T-cell (primary cell): ENCODE measurements at regions not wholly inside any gene's neighbourhood (a gene's known extent, or its start where the extent isn't known, plus 50 kb on each side); places are given as distances from the start of the nearest gene placed in this dataset.
"Not testable (repeated sequence)": the region's sequence is repeated elsewhere in the genome, so short reads cannot be mapped to it uniquely, and the experiment has no call there.

ENCODE experiments used
- ATAC-seq, 4 experiments: fragments of 200-7000 bp in 3 of 4; fragments of 150-1000 bp in 1 of 4; cut with Tn5 transposase; replicated peaks in 1 of 4; 1 replicate in 3 of 4; 2 replicates in 1 of 4; pipeline ENCODE4 v1.10.0; 2021; ENCODE audit warnings: moderate library complexity in 3 of 4, mild to moderate bottlenecking in 2 of 4, moderate number of reproducible peaks in 1 of 4
- CTCF ChIA-PET, 2 donors: fragments of 300-600 bp; sonication (Branson Sonifier 250); formaldehyde crosslinking; loops; one replicate each; lab custom pipeline; 2022; ENCODE audit warnings: antibody characterized with exemption in 2 of 2; lab: Charles Lee
- POLR2A ChIA-PET, 2 donors: fragments of 300-600 bp; sonication (Branson Sonifier 250); formaldehyde crosslinking; loops; one replicate each; lab custom pipeline; 2022; ENCODE audit warnings: antibody characterized with exemption in 2 of 2; lab: Charles Lee
- DNase-seq, 35 experiments: peaks; one replicate each; pipeline versions ENCODE4 v3.0.0 to v3.0.0-alpha.2; 2013 to 2023
- H3K27ac ChIP-seq: one replicate; pipeline ENCODE4 v1.5.1; 2013; ENCODE audit warnings: low read length
- H3K27me3 ChIP-seq, 2 experiments: replicated peaks in 1 of 2; 1 replicate in 1 of 2; 2 replicates in 1 of 2; pipeline versions ENCODE4 v1.6.1 to v1.7.0; 2013; ENCODE audit warnings: low read length in 1 of 2, mixed read lengths in 1 of 2; ENCODE audit not compliant: control insufficient read depth in 2 of 2, insufficient read depth in 2 of 2; ENCODE audit errors: extremely low read depth in 1 of 2
- H3K36me3 ChIP-seq, 2 donors: 1 replicate in 1 of 2; 2 replicates in 1 of 2; pipeline versions ENCODE4 v1.6.1 to v1.7.0; 2013; ENCODE audit warnings: low read length in 1 of 2; ENCODE audit not compliant: control insufficient read depth in 2 of 2, insufficient read depth in 1 of 2; ENCODE audit errors: extremely low read depth in 1 of 2
- H3K4me1 ChIP-seq, 2 experiments: 1 replicate in 1 of 2; 2 replicates in 1 of 2; pipeline versions ENCODE4 v1.6.1 to v1.7.0; 2013; ENCODE audit warnings: low read length in 2 of 2, mixed read lengths in 1 of 2; ENCODE audit not compliant: insufficient read depth in 2 of 2, control insufficient read depth in 1 of 2; ENCODE audit errors: extremely low read depth in 1 of 2
- H3K4me3 ChIP-seq, 2 donors: 1 replicate in 1 of 2; 2 replicates in 1 of 2; pipeline versions ENCODE4 v1.5.1 to v1.7.0; 2013; ENCODE audit warnings: mild to moderate bottlenecking in 2 of 2, low read length in 1 of 2, moderate library complexity in 1 of 2; ENCODE audit not compliant: control insufficient read depth in 1 of 2; ENCODE audit errors: extremely low read depth in 1 of 2
- H3K9me3 ChIP-seq: 2 replicates; pipeline ENCODE4 v1.7.0; 2013
- H3K27ac Mint-ChIP-seq, 2 donors: one replicate each; pipeline ENCODE4 v1.8.0; 2020 to 2021; ENCODE audit warnings: mild to moderate bottlenecking in 2 of 2, mixed read lengths in 2 of 2
- H3K27me3 Mint-ChIP-seq, 2 donors: one replicate each; pipeline ENCODE4 v1.8.0; 2021 to 2022; ENCODE audit warnings: mixed read lengths in 2 of 2
- H3K36me3 Mint-ChIP-seq: one replicate; pipeline ENCODE4 v1.8.0; 2021; ENCODE audit warnings: mixed read lengths
- H3K4me1 Mint-ChIP-seq, 3 donors: one replicate each; pipeline ENCODE4 v1.8.0; 2020 to 2022; ENCODE audit warnings: mixed read lengths in 3 of 3, mild to moderate bottlenecking in 1 of 3
- H3K4me3 Mint-ChIP-seq, 3 donors: one replicate each; pipeline ENCODE4 v1.8.0; 2020 to 2022; ENCODE audit warnings: mild to moderate bottlenecking in 3 of 3, mixed read lengths in 3 of 3, moderate library complexity in 3 of 3
- H3K9me3 Mint-ChIP-seq, 3 donors: one replicate each; pipeline ENCODE4 v1.8.0; 2020 to 2022; ENCODE audit warnings: mixed read lengths in 3 of 3
- WGBS: methylation state at CpG from one replicate; pipeline ENCODE4 v1.1.5; 2013; ENCODE audit warnings: missing lambda C conversion rate; ENCODE audit not compliant: insufficient coverage; 5-methylcytosine and 5-hydroxymethylcytosine counted together

DNA sequence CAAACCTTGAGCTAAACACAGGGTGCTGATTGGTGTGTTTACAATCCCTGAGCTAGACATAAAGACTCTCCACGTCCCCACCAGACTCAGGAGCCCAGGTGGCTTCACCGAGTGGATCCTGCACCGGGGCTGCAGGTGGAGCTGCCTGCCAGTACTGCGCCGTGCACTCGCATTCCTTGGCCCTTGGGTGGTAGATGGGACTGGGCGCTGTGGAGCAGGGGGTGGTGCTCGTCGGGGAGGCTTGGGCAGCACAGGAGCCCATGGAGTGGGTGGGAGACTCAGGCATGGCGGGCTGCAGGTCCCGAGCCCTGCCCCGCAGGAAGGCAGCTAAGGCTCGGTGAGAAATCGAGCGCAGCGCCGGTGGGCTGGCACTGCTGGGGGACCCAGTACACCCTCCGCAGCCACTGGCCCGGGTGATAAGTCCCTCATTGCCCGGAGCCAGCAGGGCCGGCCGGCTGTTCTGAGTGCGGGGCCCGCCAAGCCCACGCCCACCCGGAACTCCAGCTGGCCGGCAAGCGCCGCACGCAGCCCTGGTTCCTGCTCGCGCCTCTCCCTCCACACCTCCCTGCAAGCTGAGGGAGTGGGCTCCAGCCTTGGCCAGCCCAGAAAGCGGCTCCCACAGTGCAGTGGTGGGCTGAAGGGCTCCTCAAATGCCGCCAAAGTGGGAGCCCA, 292.5 kb upstream of the FGF13 start:
- CTCF ChIA-PET, H3K36me3 ChIP-seq, H3K9me3 Mint-ChIP-seq, H3K4me3 ChIP-seq, H3K27ac ChIP-seq, H3K4me3 Mint-ChIP-seq, POLR2A ChIA-PET, H3K36me3 Mint-ChIP-seq, H3K4me1 Mint-ChIP-seq, H3K27me3 ChIP-seq, DNase-seq, H3K27me3 Mint-ChIP-seq, H3K4me1 ChIP-seq, H3K9me3 ChIP-seq, H3K27ac Mint-ChIP-seq, ATAC-seq: not testable (repeated sequence)
- WGBS: no CpG with 5 or more reads among the region's 34 CpGs

DNA sequence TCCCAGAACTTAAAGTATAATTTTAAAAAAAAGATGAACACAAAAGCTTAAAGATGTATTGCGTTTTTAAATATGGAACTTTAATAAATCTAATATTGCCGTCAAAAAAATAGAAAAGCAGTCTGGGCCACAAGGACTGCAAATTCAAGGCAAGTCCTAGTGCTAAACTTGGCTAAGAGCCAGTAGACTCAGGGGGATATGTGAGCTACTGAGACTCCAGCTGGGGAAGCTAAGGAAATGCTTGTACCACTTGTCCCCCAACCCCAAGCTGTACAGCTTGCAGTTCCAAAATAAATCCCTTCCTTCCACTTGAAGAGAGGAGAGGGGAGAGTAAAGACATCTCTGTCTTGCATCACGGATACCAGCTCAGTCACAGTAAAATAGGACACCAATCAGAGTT, 290.8 kb upstream of the FGF13 start:
- Mint-ChIP-seq H3K27me3 (no peaks in the 10 kb centered on the region), H3K4me3 (no peak overlapping the region), H3K27ac (no peak overlapping the region), H3K9me3 (no peaks in the 10 kb centered on the region), H3K36me3 (no peaks in the 10 kb centered on the region), H3K4me1 (no peaks in the 10 kb centered on the region)
- Histone ChIP-seq H3K36me3 (no peaks in the 10 kb centered on the region), H3K27ac (no peak overlapping the region), H3K9me3 (no peaks in the 10 kb centered on the region), H3K4me1 (no peaks in the 10 kb centered on the region), H3K27me3 (no peaks in the 10 kb centered on the region), H3K4me3 (no peak overlapping the region)
- ChIA-PET POLR2A (no interaction called here), CTCF (no interaction called here)
- ATAC-seq (no peak), DNase-seq (no peak)
- no CpG with 5 or more reads among the region's 3 CpGs for WGBS

DNA sequence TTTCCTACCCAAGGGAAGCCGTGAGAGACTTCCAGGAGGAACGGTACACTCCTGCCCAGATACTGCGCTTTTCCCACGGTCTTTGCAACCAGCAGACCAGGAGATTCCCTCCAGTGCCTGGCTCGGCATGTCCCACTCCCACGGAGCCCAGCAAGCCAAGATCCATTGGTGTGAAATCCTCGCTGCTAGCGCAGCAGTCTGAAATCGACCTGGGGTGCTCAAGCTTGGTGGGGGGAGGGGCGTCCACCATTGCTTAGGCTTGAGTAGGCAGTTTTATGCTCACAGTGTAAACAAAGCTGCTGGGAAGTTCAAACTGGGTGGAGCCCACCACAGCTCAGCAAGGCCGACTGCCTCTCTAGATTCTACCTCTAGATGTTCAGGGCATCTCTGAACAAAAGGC, 284.8 kb upstream of the FGF13 start:
- no peak for DNase-seq
- H3K4me3 Mint-ChIP-seq: no peak overlapping the region

DNA sequence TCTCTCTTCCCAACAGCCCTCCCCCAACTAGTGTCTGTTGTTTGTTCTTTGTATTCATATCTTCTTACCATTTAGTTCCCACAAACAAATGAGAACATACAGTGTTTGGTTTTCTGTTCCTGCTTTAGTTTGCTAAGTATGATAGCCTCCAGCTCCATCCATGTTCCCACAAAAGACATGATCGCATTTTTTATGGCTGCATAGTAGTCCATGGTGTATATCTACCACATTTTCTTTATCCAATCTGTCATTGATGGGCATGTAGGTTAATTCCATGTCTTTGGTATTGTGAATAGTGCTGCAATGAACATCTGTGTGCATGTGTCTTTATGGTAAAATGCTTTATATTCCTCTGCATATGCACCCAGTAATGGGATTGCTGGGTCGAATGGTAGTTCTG, 283.9 kb upstream of the FGF13 start:
- no peak for ATAC-seq
- POLR2A ChIA-PET: no interaction called here
- no peaks in the 10 kb centered on the region for H3K4me1 ChIP-seq
- Mint-ChIP-seq H3K4me3 (no peak overlapping the region), H3K27me3 (peaks cover 0 to 7% of the 10 kb centered on the region in 2 donors), H3K27ac (no peak overlapping the region), H3K9me3 (peaks cover 2 to 5% (median 3%) of the 10 kb centered on the region in 3 donors), H3K4me1 (no peaks in the 10 kb centered on the region), H3K36me3 (no peaks in the 10 kb centered on the region)
- no peak for DNase-seq
- no peaks in the 10 kb centered on the region for H3K27me3 ChIP-seq
- H3K9me3 ChIP-seq: no peaks in the 10 kb centered on the region
- no peak overlapping the region for H3K27ac ChIP-seq
- CTCF ChIA-PET: no interaction called here
- no peaks in the 10 kb centered on the region for H3K36me3 ChIP-seq
- no CpG with 5 or more reads among the region's 2 CpGs for WGBS
- H3K4me3 ChIP-seq: no peak overlapping the region

More for the DNA sequence above, 284.8 kb upstream of the FGF13 start:
- no peak overlapping the region for H3K4me3 ChIP-seq
- H3K27me3 ChIP-seq: no peaks in the 10 kb centered on the region
- Mint-ChIP-seq H3K9me3 (peaks cover 1 to 5% (median 3%) of the 10 kb centered on the region in 3 donors), H3K4me1 (no peaks in the 10 kb centered on the region), H3K27me3 (peaks cover 0 to 6% of the 10 kb centered on the region in 2 donors), H3K36me3 (no peaks in the 10 kb centered on the region), H3K27ac (no peak overlapping the region)
- H3K4me1 ChIP-seq: no peaks in the 10 kb centered on the region
- H3K9me3 ChIP-seq: no peaks in the 10 kb centered on the region
- H3K27ac ChIP-seq: no peak overlapping the region
- 93% methylated on average over 4 of the region's 11 CpGs for WGBS
- ATAC-seq: no peak
- no peaks in the 10 kb centered on the region for H3K36me3 ChIP-seq
- ChIA-PET CTCF (no interaction called here), POLR2A (no interaction called here)

DNA sequence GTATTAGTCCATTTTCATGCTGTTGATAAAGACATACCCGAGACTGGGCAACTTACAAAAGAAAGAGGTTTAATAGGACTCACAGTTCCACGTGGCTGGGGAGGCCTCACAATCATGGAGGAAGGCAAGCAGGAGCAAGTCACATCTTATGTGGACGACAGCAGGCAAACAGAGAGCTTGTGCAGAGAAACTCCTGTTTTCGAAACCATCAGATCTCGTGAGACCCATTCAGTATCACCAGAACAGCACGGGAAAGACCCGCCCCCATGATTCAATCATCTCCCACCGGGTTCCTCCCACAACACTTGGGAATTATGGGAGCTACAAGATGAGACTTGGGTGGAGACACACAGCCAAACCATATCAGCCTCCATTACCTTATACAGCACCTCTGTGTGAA, 278.9 kb upstream of the FGF13 start:
- H3K27me3 ChIP-seq, H3K27ac Mint-ChIP-seq, CTCF ChIA-PET, H3K36me3 ChIP-seq, H3K27ac ChIP-seq, H3K4me3 Mint-ChIP-seq, H3K4me3 ChIP-seq, DNase-seq, POLR2A ChIA-PET, H3K36me3 Mint-ChIP-seq, H3K4me1 ChIP-seq, ATAC-seq, H3K4me1 Mint-ChIP-seq, H3K9me3 ChIP-seq, H3K9me3 Mint-ChIP-seq: not testable (repeated sequence)
- no CpG with 5 or more reads among the region's 8 CpGs for WGBS
- H3K27me3 Mint-ChIP-seq: peaks cover 0 to 17% of the 10 kb centered on the region in 2 donors

DNA sequence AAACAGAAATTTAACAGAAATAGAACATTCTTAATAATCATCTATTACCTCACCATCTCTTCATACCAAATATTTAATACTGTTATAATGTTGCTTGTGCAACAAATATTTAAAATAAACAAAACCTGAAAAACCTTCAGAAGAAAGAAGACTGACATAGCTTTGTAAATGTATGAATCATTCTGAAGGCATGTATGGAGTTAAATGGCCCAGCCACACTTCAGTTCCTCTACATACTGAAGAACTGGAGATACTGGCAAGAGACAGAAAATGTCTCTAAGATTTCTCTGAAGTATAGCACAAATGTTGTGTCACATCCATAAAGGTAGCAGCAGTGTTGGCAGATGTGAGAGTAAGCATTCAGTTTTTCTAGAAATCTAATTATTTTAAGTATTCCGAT, 275.3 kb upstream of the FGF13 start:
- no peaks in the 10 kb centered on the region for H3K4me1 Mint-ChIP-seq
- H3K9me3 Mint-ChIP-seq: peaks cover 0 to 2% (median 0%) of the 10 kb centered on the region in 3 donors
- no peaks in the 10 kb centered on the region for H3K4me1 ChIP-seq
- no peak overlapping the region for H3K27ac ChIP-seq
- H3K36me3 Mint-ChIP-seq: no peaks in the 10 kb centered on the region
- H3K9me3 ChIP-seq: no peaks in the 10 kb centered on the region
- no peaks in the 10 kb centered on the region for H3K27me3 ChIP-seq
- WGBS: no CpG with 5 or more reads among the region's 1 CpG
- H3K4me3 Mint-ChIP-seq: no peak overlapping the region
- ChIA-PET CTCF (no interaction called here), POLR2A (no interaction called here)
- ATAC-seq (no peak), DNase-seq (no peak)
- H3K4me3 ChIP-seq: no peak overlapping the region
- no peaks in the 10 kb centered on the region for H3K36me3 ChIP-seq
- peaks cover 0 to 23% of the 10 kb centered on the region in 2 donors for H3K27me3 Mint-ChIP-seq
- no peak overlapping the region for H3K27ac Mint-ChIP-seq

DNA sequence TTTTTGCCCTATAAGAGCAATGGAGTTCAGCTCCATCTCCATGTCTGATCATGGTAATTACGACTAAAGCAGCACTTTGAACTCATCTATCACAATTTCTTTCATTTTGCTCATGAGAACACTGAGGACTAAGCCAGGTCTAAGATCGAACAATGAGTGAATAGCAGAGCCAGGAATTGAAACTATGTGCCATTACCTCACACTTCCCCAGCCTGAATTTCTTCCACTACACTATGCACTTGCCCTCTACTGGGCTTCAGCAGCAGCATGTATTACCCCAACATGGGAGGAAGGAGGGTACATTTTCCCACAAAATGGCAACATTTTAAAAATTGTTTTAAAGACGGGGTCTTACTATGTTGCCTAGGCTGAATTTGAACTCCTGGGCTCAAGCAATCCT, 274.7 kb upstream of the FGF13 start:
- ATAC-seq: no peak
- no peaks in the 10 kb centered on the region for H3K36me3 ChIP-seq
- POLR2A ChIA-PET: no interaction called here

More for the DNA sequence above, 274.7 kb upstream of the FGF13 start:
- Mint-ChIP-seq H3K27ac (no peak overlapping the region), H3K9me3 (peaks cover 0 to under 1% (median 0%) of the 10 kb centered on the region in 3 donors), H3K27me3 (peaks cover 0 to 23% of the 10 kb centered on the region in 2 donors), H3K36me3 (no peaks in the 10 kb centered on the region), H3K4me1 (no peaks in the 10 kb centered on the region), H3K4me3 (no peak overlapping the region)
- no CpG with 5 or more reads among the region's 3 CpGs for WGBS
- Histone ChIP-seq H3K4me1 (no peaks in the 10 kb centered on the region), H3K27me3 (no peaks in the 10 kb centered on the region), H3K27ac (no peak overlapping the region), H3K4me3 (no peak overlapping the region), H3K9me3 (no peaks in the 10 kb centered on the region)
- CTCF ChIA-PET: no interaction called here
- DNase-seq: no peak
